H1 (cell line): ENCODE measurements at regions not wholly inside any gene's neighbourhood (a gene's known extent, or its start where the extent isn't known, plus 50 kb on each side); places are given as distances from the start of the nearest gene placed in this dataset.

Experiments
- CREB1 ChIP-seq: IDR thresholded peaks from 2 replicates; pipeline ENCODE4 v1.6.1; 2012; ENCODE audit warnings: inconsistent platforms
- FOSL1 ChIP-seq: IDR thresholded peaks from 2 replicates; pipeline ENCODE4 v1.6.1; 2011; ENCODE audit warnings: mild to moderate bottlenecking, low read depth, low read length, moderate library complexity; ENCODE audit not compliant: insufficient read depth
- JUND ChIP-seq: IDR thresholded peaks from 2 replicates; pipeline ENCODE4 v1.6.1; 2011; ENCODE audit warnings: mild to moderate bottlenecking, improper control_type of control experiment, low read length
- POLR2A ChIP-seq, 2 experiments: IDR thresholded peaks; 1 replicate in 1 of 2; 2 replicates in 1 of 2; pipeline ENCODE4 v1.6.1; 2011; ENCODE audit warnings: low read depth in 2 of 2, low read length in 2 of 2, mild to moderate bottlenecking in 2 of 2; ENCODE audit errors: control extremely low read depth in 1 of 2
- SP2 ChIP-seq: IDR thresholded peaks from 2 replicates; pipeline ENCODE4 v1.6.1; 2012; ENCODE audit warnings: mild to moderate bottlenecking, low read length, inconsistent platforms
- SRF ChIP-seq: IDR thresholded peaks from 2 replicates; pipeline ENCODE4 v1.6.1; 2011; ENCODE audit warnings: mild to moderate bottlenecking, low read depth, low read length, moderate library complexity
- TAF1 ChIP-seq: IDR thresholded peaks from 2 replicates; pipeline ENCODE4 v1.6.1; 2011; ENCODE audit warnings: mild to moderate bottlenecking, low read depth, low read length
- TBP ChIP-seq: IDR thresholded peaks from 2 replicates; pipeline ENCODE4 v1.6.1; 2011; ENCODE audit warnings: low read depth, low read length, improper control_type of control experiment
- TEAD4 ChIP-seq: IDR thresholded peaks from 2 replicates; pipeline ENCODE4 v1.6.1; 2012; ENCODE audit warnings: low read depth, low read length, inconsistent platforms, mixed read lengths

DNA sequence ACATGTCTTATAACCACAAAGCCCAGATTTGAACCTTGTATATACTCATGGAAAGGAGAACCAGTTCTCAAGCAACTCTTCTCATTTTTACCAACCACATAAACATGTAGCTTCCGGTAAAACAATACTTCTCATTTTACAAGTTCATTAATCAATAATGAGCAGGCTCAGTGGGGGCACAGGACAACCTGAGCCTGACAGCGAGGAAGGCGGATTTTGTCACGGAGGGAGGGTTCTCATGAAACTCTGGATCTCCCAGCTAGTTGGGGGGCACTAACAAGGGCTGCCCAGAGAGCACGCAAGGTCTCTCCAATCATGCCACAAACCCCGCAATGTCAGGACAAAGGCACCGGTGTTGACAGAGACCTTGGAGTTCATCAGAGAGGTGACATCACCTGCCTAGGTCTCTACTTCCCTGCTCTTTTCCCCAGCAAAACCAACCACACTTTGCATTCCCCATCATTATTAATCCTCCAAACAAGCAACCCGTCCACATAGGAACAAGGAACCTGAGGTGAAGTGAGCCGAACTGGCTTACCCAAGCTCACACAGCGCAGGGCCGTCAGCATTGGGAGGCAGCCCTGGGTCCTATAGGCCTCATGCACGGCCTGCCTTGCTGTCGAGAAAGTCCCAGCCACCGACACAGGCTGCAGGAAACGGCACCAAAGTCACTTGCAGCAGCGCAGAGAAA lies 192.1 kb upstream of the KLF14 start (continued):
- TF ChIP-seq JUND (no peak), SP2 (no peak), CREB1 (no peak), TBP (no peak), SRF (no peak), POLR2A (IDR thresholded peaks at IDR 0.05; ENCODE audit: control extremely low read depth in 1 of 2, low read depth in 2 of 2, low read length in 2 of 2) (no peak), TAF1 (no peak), TEAD4 (no peak), FOSL1 (no peak)
- TF ChIP-seq, all 59 proteins: peak for 0
